Neural cell (in vitro differentiated cells): ENCODE measurements at regions not wholly inside any gene's neighbourhood (a gene's known extent, or its start where the extent isn't known, plus 50 kb on each side); places are given as distances from the start of the nearest gene placed in this dataset.

Experiments used
- H2AFZ ChIP-seq: fragments of 200-600, 300-800 bp; sonication (generic), shearing (Covaris generic); 2 replicates; pipeline ENCODE4 v1.6.0; 2014; ENCODE audit warnings: low read depth, mild to moderate bottlenecking, antibody characterized with exemption, low read length, moderate library complexity
- H3F3A ChIP-seq: fragments of 200-600 bp; shearing (Covaris generic); 2 replicates; pipeline ENCODE4 v1.6.1; 2016; ENCODE audit warnings: mild to moderate bottlenecking, moderate library complexity, mixed read lengths, antibody characterized with exemption, low read length; ENCODE audit not compliant: insufficient read depth, poor library complexity, severe bottlenecking
- H3K27ac ChIP-seq: fragments of 200-600, 300-800 bp; sonication (generic), shearing (Covaris generic); 2 replicates; pipeline ENCODE4 v1.5.1; 2014; ENCODE audit warnings: mild to moderate bottlenecking, low read length, moderate library complexity
- H3K27me3 ChIP-seq: fragments of 300-800, 200-600 bp; sonication (generic), shearing (Covaris generic); 2 replicates; pipeline ENCODE4 v1.6.0; 2014; ENCODE audit warnings: mild to moderate bottlenecking, low read depth, low read length, moderate library complexity; ENCODE audit not compliant: insufficient read depth
- H3K36me3 ChIP-seq: fragments of 300-800, 200-600 bp; sonication (generic), shearing (Covaris generic); 2 replicates; pipeline ENCODE4 v1.5.1; 2014; ENCODE audit warnings: mild to moderate bottlenecking, antibody characterized with exemption, low read length, moderate library complexity; ENCODE audit not compliant: insufficient read depth
- H3K4me2 ChIP-seq: fragments of 300-800, 200-600 bp; sonication (generic), shearing (Covaris generic); 2 replicates; pipeline ENCODE4 v1.6.0; 2014; ENCODE audit warnings: mild to moderate bottlenecking, low read length
- H3K4me3 ChIP-seq: fragments of 300-800, 200-600 bp; sonication (generic), shearing (Covaris generic); 2 replicates; pipeline ENCODE4 v1.5.1; 2014; ENCODE audit warnings: mild to moderate bottlenecking, low read length, moderate library complexity
- H3K79me2 ChIP-seq: fragments of 200-600 bp; shearing (Covaris generic); replicated peaks from 2 replicates; pipeline ENCODE4 v1.6.0; 2014; ENCODE audit warnings: mild to moderate bottlenecking, low read length, moderate library complexity; ENCODE audit not compliant: insufficient read depth
- H3K9ac ChIP-seq: fragments of 300-800, 200-600 bp; sonication (generic), shearing (Covaris generic); 2 replicates; pipeline ENCODE4 v1.6.1; 2016; ENCODE audit warnings: mild to moderate bottlenecking, low read length, mixed read lengths
- H3K9me2 ChIP-seq: fragments of 200-600 bp; shearing (Covaris generic); 2 replicates; pipeline ENCODE4 v1.6.1; 2016; ENCODE audit warnings: mild to moderate bottlenecking, low read length, mixed read lengths; ENCODE audit not compliant: insufficient read depth
- H3K9me3 ChIP-seq: fragments of 200-600, 300-800 bp; sonication (generic), shearing (Covaris generic); 2 replicates; pipeline ENCODE4 v1.6.1; 2016; ENCODE audit warnings: mild to moderate bottlenecking, mixed run types, low read length, moderate library complexity, mixed read lengths
- H4K20me1 ChIP-seq: fragments of 200-600 bp; shearing (Covaris generic); 2 replicates; pipeline ENCODE4 v1.6.1; 2016; ENCODE audit warnings: mild to moderate bottlenecking, mixed run types; ENCODE audit not compliant: insufficient read depth
- CTCF ChIP-seq: fragments of 450-650 bp; IDR thresholded peaks from 2 replicates; pipeline ENCODE4 v1.5.1; 2014; ENCODE audit warnings: antibody characterized with exemption, mild to moderate bottlenecking, moderate library complexity; ENCODE audit not compliant: poor library complexity, severe bottlenecking
- EP300 ChIP-seq: fragments of 450-650 bp; conservative IDR thresholded peaks from 2 replicates; pipeline ENCODE4 v1.6.1; 2014; ENCODE audit warnings: antibody characterized with exemption, mild to moderate bottlenecking, moderate library complexity; ENCODE audit not compliant: poor library complexity, severe bottlenecking
- EZH2 ChIP-seq: fragments of 200-600, 300-800 bp; shearing (Covaris generic), sonication (generic); IDR thresholded peaks from 2 replicates; pipeline ENCODE4 v1.6.1; 2014; ENCODE audit warnings: antibody characterized with exemption, low read length, borderline replicate concordance, mild to moderate bottlenecking; ENCODE audit not compliant: insufficient read depth, poor library complexity, severe bottlenecking
- MXI1 ChIP-seq: fragments of 450-650 bp; conservative IDR thresholded peaks from 2 replicates; pipeline ENCODE4 v1.6.1; 2014; ENCODE audit warnings: antibody characterized with exemption, mild to moderate bottlenecking; ENCODE audit not compliant: poor library complexity, severe bottlenecking
- POLR2AphosphoS5 ChIP-seq: IDR thresholded peaks from 2 replicates; pipeline ENCODE4 v1.6.1; 2012
- RAD21 ChIP-seq: fragments of 450-650 bp; conservative IDR thresholded peaks from 2 replicates; pipeline ENCODE4 v1.6.1; 2014; ENCODE audit warnings: antibody characterized with exemption, mild to moderate bottlenecking, moderate library complexity
- REST ChIP-seq: IDR thresholded peaks from 2 replicates; pipeline ENCODE4 v1.6.1; 2012; ENCODE audit warnings: borderline replicate concordance
- SMC3 ChIP-seq: fragments of 450-650 bp; conservative IDR thresholded peaks from 2 replicates; pipeline ENCODE4 v1.6.1; 2014; ENCODE audit warnings: antibody characterized with exemption, mild to moderate bottlenecking, moderate library complexity; ENCODE audit not compliant: poor library complexity
- TAF1 ChIP-seq: IDR thresholded peaks from 2 replicates; pipeline ENCODE4 v1.6.1; 2012; ENCODE audit warnings: low read depth

DNA sequence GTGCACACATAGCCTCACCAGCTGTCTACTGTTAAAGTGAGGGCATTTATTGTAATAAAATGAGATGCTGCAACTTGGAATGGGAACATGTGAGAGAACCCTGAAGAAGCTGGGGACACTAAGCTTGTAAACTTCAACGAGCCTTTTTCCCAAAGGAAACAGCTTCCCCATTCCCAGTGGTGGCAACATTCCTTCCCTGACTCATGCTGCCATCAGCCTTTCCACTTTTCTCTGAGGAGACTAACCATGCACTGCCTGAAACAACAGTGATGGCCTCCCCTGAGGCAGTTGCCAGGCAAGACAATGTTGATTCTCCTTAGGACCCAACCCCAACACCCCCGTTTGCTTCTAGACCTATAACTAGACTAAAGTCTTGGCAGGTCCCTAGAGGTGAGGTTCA, 928.3 kb downstream of the GLUD2 start:
- H3K27ac ChIP-seq: no peak overlapping the region
- H3K9ac ChIP-seq: no peak overlapping the region
- no peaks in the 10 kb centered on the region for H4K20me1 ChIP-seq
- H3K9me3 ChIP-seq: no peaks in the 10 kb centered on the region
- H2AFZ ChIP-seq: no peak overlapping the region
- no peak overlapping the region for H3K4me2 ChIP-seq
- H3K27me3 ChIP-seq: no peaks in the 10 kb centered on the region
- H3K79me2 ChIP-seq: no peaks in the 10 kb centered on the region
- H3F3A ChIP-seq: no peaks in the 10 kb centered on the region
- H3K36me3 ChIP-seq: no peaks in the 10 kb centered on the region
- H3K4me3 ChIP-seq: no peak overlapping the region
- no peak for TF ChIP-seq REST
- TF ChIP-seq EP300: no peak
- no peaks in the 10 kb centered on the region for H3K9me2 ChIP-seq

GRCh38 chrX:121987163-121987562, 939.8 kb downstream of the GLUD2 start:
- TF ChIP-seq REST (no peak), MXI1 (no peak), EZH2 (no peak), POLR2AphosphoS5 (no peak), SMC3 (no peak), TAF1 (no peak), EP300 (no peak), CTCF (no peak), RAD21 (no peak)
- Histone ChIP-seq H2AFZ (no peak overlapping the region), H3K9me2 (no peaks in the 10 kb centered on the region), H3K4me2 (no peak overlapping the region), H3K9ac (no peak overlapping the region), H3K27ac (no peak overlapping the region), H3K36me3 (no peaks in the 10 kb centered on the region), H3K4me3 (no peak overlapping the region), H3K79me2 (no peaks in the 10 kb centered on the region), H3K27me3 (no peaks in the 10 kb centered on the region), H3K9me3 (no peaks in the 10 kb centered on the region), H4K20me1 (no peaks in the 10 kb centered on the region), H3F3A (no peaks in the 10 kb centered on the region)
